ENCODE measurements at regions not wholly inside any gene's neighbourhood (a gene's known extent, or its start where the extent isn't known, plus 50 kb on each side); places are given as distances from the start of the nearest gene placed in this dataset.

GRCh38 chr3:171971919-171972514 lies 67.4 kb upstream of the FNDC3B start:
- no peak overlapping the region for H3K27ac ChIP-seq
- ChIA-PET POLR2A (ENCODE audit: low non-redundant PET) (interaction anchor here (0.7 kb wide), 1 partner anchor 11 kb away, joined by 5 read pairs; no protein-coding TSS in a partner anchor), CTCF (no interaction called here)

GRCh38 chr3:171972871-171973348 lies 66.5 kb upstream of the FNDC3B start:
- H3K27ac ChIP-seq = no peak overlapping the region
- TF ChIP-seq CTCF (conservative IDR thresholded peaks at IDR 0.05; ENCODE audit: low read depth) = no peak
- CTCF ChIA-PET = interaction anchor here (0.6 to 0.7 kb wide), 3 partner anchors 161 to 417 kb away, joined by 3 read pairs; no protein-coding TSS in a partner anchor
- POLR2A ChIA-PET (ENCODE audit: low non-redundant PET) = no interaction called here
- no peak for DNase-seq (ENCODE audit: low spot score)

More at GRCh38 chr3:171971919-171972514, 67.4 kb upstream of the FNDC3B start:
- DNase-seq (ENCODE audit: low spot score) = no peak
- TF ChIP-seq CTCF (conservative IDR thresholded peaks at IDR 0.05; ENCODE audit: low read depth) = no peak

GRCh38 chr3:171974986-171975837 lies 64.2 kb upstream of the FNDC3B start:
- POLR2A ChIA-PET (ENCODE audit: low non-redundant PET) = no interaction called here
- CTCF ChIA-PET = no interaction called here
- no peak for TF ChIP-seq CTCF (conservative IDR thresholded peaks at IDR 0.05; ENCODE audit: low read depth)
- no peak overlapping the region for H3K27ac ChIP-seq
- no peak for DNase-seq (ENCODE audit: low spot score)

- H3K27ac ChIP-seq = no peak overlapping the region
- CTCF ChIA-PET = no interaction called here
Measured at GRCh38 chr3:171976526-171976925, 62.9 kb upstream of the FNDC3B start.

GRCh38 chr3:171977441-171977840 lies 61.9 kb upstream of the FNDC3B start:
- no peak for DNase-seq (ENCODE audit: low spot score)
- H3K27ac ChIP-seq = no peak overlapping the region
- ChIA-PET CTCF (interaction anchor here (1.1 kb wide), 1 partner anchor 48 kb away, joined by 3 read pairs; no protein-coding TSS in a partner anchor), POLR2A (ENCODE audit: low non-redundant PET) (no interaction called here)
- TF ChIP-seq CTCF (conservative IDR thresholded peaks at IDR 0.05; ENCODE audit: low read depth) = no peak

More at GRCh38 chr3:171976526-171976925, 62.9 kb upstream of the FNDC3B start:
- no peak for TF ChIP-seq CTCF (conservative IDR thresholded peaks at IDR 0.05; ENCODE audit: low read depth)
- no peak for DNase-seq (ENCODE audit: low spot score)
- POLR2A ChIA-PET (ENCODE audit: low non-redundant PET) = no interaction called here

DNA sequence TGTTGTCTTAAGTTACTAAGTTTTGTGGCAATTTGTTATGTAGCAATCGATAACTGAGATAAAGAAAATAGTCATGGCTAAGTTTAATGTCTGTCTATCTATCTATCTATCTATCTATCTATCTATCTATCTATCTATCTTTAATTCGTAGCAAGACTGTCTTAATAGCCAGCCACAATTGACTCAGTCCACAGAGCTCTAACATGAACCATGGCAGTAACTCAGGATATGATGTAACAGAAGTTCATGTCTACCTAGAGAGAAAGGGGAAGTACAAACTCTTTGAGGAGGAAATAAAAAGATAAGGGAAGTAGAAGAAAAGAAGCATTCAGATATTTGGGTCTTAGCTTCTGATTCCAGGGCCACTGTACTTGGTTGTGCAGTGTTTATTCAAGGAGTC lies 61.5 kb upstream of the FNDC3B start:
- ChIA-PET POLR2A (ENCODE audit: low non-redundant PET) (no interaction called here), CTCF (interaction anchor here (1.1 kb wide), 1 partner anchor 48 kb away, joined by 3 read pairs; no protein-coding TSS in a partner anchor)
- no peak for TF ChIP-seq CTCF (conservative IDR thresholded peaks at IDR 0.05; ENCODE audit: low read depth)
- no peak overlapping the region for H3K27ac ChIP-seq
- DNase-seq (ENCODE audit: low spot score) = no peak
